GM21423 (cell line): ENCODE measurements at regions not wholly inside any gene's neighbourhood (a gene's known extent, or its start where the extent isn't known, plus 50 kb on each side); places are given as distances from the start of the nearest gene placed in this dataset.
"Not testable (repeated sequence)": the region's sequence is repeated elsewhere in the genome, so short reads cannot be mapped to it uniquely, and the experiment has no call there.

ENCODE experiments used
- ATAC-seq: cut with Tn5 transposase; IDR thresholded peaks from one replicate; pipeline ENCODE4 v1.9.1; 2021; ENCODE audit warnings: mild to moderate bottlenecking, moderate library complexity; ENCODE audit not compliant: unreplicated experiment

- ATAC-seq = no peak
Measured at GRCh38 chr16:5965321-5965720, 867.7 kb upstream of the EEF2KMT start.

- ATAC-seq = no peak
Measured at GRCh38 chr16:5951486-5951885, 853.9 kb upstream of the EEF2KMT start.

- no peak for ATAC-seq
Measured at GRCh38 chr16:5944971-5945370, 847.4 kb upstream of the EEF2KMT start.

- no peak for ATAC-seq
Measured at GRCh38 chr16:5938607-5939006, 841.0 kb upstream of the EEF2KMT start.

GRCh38 chr16:5932906-5933305 lies 835.3 kb upstream of the EEF2KMT start:
- ATAC-seq = no peak

GRCh38 chr16:5928476-5929065 lies 831.0 kb upstream of the EEF2KMT start:
- no peak for ATAC-seq

GRCh38 chr16:5925850-5926249 lies 828.3 kb upstream of the EEF2KMT start:
- ATAC-seq = no peak

- no peak for ATAC-seq
Measured at GRCh38 chr16:5922686-5923085, 825.1 kb upstream of the EEF2KMT start.

- ATAC-seq = no peak
Measured at GRCh38 chr16:5918567-5919130, 821.1 kb upstream of the EEF2KMT start.

GRCh38 chr16:5917436-5918195 lies 820.0 kb upstream of the EEF2KMT start:
- no peak for ATAC-seq

GRCh38 chr16:5916711-5917191 lies 819.2 kb upstream of the EEF2KMT start:
- ATAC-seq = no peak

- no peak for ATAC-seq
Measured at GRCh38 chr16:5911241-5911640, 813.6 kb upstream of the EEF2KMT start.

- ATAC-seq = not testable (repeated sequence)
Measured at GRCh38 chr16:5909556-5909955, 812.0 kb upstream of the EEF2KMT start.

GRCh38 chr16:5907544-5907943 lies 809.9 kb upstream of the EEF2KMT start:
- no peak for ATAC-seq

- ATAC-seq = no peak
Measured at GRCh38 chr16:5906351-5906750, 808.8 kb upstream of the EEF2KMT start.

- ATAC-seq = no peak
Measured at GRCh38 chr16:5905935-5906334, 808.3 kb upstream of the EEF2KMT start.

GRCh38 chr16:5903832-5904231 lies 806.2 kb upstream of the EEF2KMT start:
- ATAC-seq = no peak

GRCh38 chr16:5903153-5903552 lies 805.6 kb upstream of the EEF2KMT start:
- ATAC-seq = no peak

GRCh38 chr16:5900046-5900445 lies 802.5 kb upstream of the EEF2KMT start:
- ATAC-seq = no peak

- no peak for ATAC-seq
Measured at GRCh38 chr16:5895976-5896375, 798.4 kb upstream of the EEF2KMT start.

- ATAC-seq = no peak
Measured at GRCh38 chr16:5895137-5895536, 797.5 kb upstream of the EEF2KMT start.

GRCh38 chr16:5891296-5891695 lies 793.7 kb upstream of the EEF2KMT start:
- ATAC-seq = no peak
